ENCODE measurements at regions not wholly inside any gene's neighbourhood (a gene's known extent, or its start where the extent isn't known, plus 50 kb on each side); places are given as distances from the start of the nearest gene placed in this dataset.

- no peak overlapping the region for H3K4me2 ChIP-seq (ENCODE audit: insufficient read depth in 1 of 2, low read depth in 2 of 2, low read length in 2 of 2)
- ChIA-PET POLR2A (ENCODE audit: partially characterized antibody) (no interaction called here), CTCF (ENCODE audit: partially characterized antibody) (interaction anchor here (0.7 to 0.9 kb wide), 3 partner anchors 71 to 168 kb away, joined by 3 read pairs; no protein-coding TSS in a partner anchor)
- no peak overlapping the region for H3K27ac ChIP-seq (ENCODE audit: low read depth, low read length)
- H2BK12ac ChIP-seq (ENCODE audit: low read depth, low read length): no peak overlapping the region
- H2AK5ac ChIP-seq (ENCODE audit: low read depth, low read length): no peak overlapping the region
- no peaks in the 10 kb centered on the region for H3K23me2 ChIP-seq (ENCODE audit: low read depth, low read length)
- no peak overlapping the region for H3K9ac ChIP-seq (replicated peaks in 1 of 4; ENCODE audit: extremely low read depth in 1 of 4, low read depth in 3 of 4, low read length in 3 of 4)
- H4K20me1 ChIP-seq (replicated peaks in 1 of 2; ENCODE audit: control insufficient read depth in 1 of 2, insufficient read depth in 2 of 2, low read length in 2 of 2): no peaks in the 10 kb centered on the region
- no peak overlapping the region for H3K4ac ChIP-seq (replicated peaks; ENCODE audit: insufficient read length, low read depth, low read length)
- WGBS, 2 experiments (ENCODE audit: extremely low coverage in 1 of 2, insufficient coverage in 1 of 2, insufficient read length in 1 of 2, insufficient replicate concordance in 2 of 2, low coverage in 1 of 2, low lambda C conversion rate in 2 of 2, missing lambda C conversion rate in 1 of 2): 75% methylated on average over 5 of the region's 5 CpGs; no CpG with 5 or more reads in 1 of the 2 experiments
- no peak overlapping the region for H3K56ac ChIP-seq (replicated peaks; ENCODE audit: insufficient read length, low read depth, low read length)
- DNase-seq (ENCODE audit: low read depth in 1 of 2, low spot score in 2 of 2) (no peak), FAIRE-seq (no peak)
- H4K8ac ChIP-seq (ENCODE audit: extremely low read depth, insufficient read depth, low read length): no peak overlapping the region
- no peak overlapping the region for H2BK120ac ChIP-seq (replicated peaks; ENCODE audit: low read depth, low read length)
- H2BK5ac ChIP-seq (ENCODE audit: low read depth, low read length): no peak overlapping the region
- H3K4me3 ChIP-seq (ENCODE audit: extremely low read depth in 1 of 4, insufficient read depth in 2 of 4, low read depth in 3 of 4, low read length in 4 of 4): no peak overlapping the region
- H3K14ac ChIP-seq (ENCODE audit: insufficient read length): no peak overlapping the region
- H3K36me3 ChIP-seq (ENCODE audit: control insufficient read depth in 2 of 4, insufficient read depth in 4 of 4, low read length in 3 of 4): no peaks in the 10 kb centered on the region
- H2BK20ac ChIP-seq (ENCODE audit: low read length): no peak overlapping the region
- no peaks in the 10 kb centered on the region for H3K9me3 ChIP-seq (ENCODE audit: insufficient read depth in 2 of 2, low read depth in 1 of 2, low read length in 1 of 2)
- no peaks in the 10 kb centered on the region; a peak in 1 of 7 replicates for H3K4me1 ChIP-seq (replicated peaks in 1 of 4; ENCODE audit: control insufficient read depth in 3 of 4, insufficient read depth in 4 of 4, low read length in 3 of 4)
- H3K79me2 ChIP-seq (ENCODE audit: control insufficient read depth in 1 of 2, insufficient read depth in 2 of 2, low read length in 2 of 2): no peaks in the 10 kb centered on the region
- no peak overlapping the region for H4K91ac ChIP-seq (replicated peaks; ENCODE audit: insufficient read length, low read length)
- no peak overlapping the region for H3K23ac ChIP-seq (ENCODE audit: insufficient read length)
- H2BK15ac ChIP-seq (ENCODE audit: low read length): no peak overlapping the region
- no peaks in the 10 kb centered on the region for H3K27me3 ChIP-seq (replicated peaks in 1 of 4; ENCODE audit: control insufficient read depth in 3 of 4, extremely low read depth in 1 of 4, insufficient read depth in 3 of 4, low read length in 3 of 4)
- no peak overlapping the region for H3K18ac ChIP-seq (ENCODE audit: extremely low read depth, low read length)
- no peak overlapping the region for H4K5ac ChIP-seq (ENCODE audit: insufficient read length, low read depth, low read length)
- H3K79me1 ChIP-seq (ENCODE audit: low read depth, low read length): no peaks in the 10 kb centered on the region
- no peak overlapping the region for H2AFZ ChIP-seq (ENCODE audit: low read length)
- TF ChIP-seq YY1 (IDR thresholded peaks at IDR 0.05; ENCODE audit: low read depth, low read length) (no peak), SAP30 (IDR thresholded peaks at IDR 0.05; ENCODE audit: insufficient read depth, insufficient replicate concordance, low read length) (no peak), MAFK (IDR thresholded peaks at IDR 0.05; ENCODE audit: low read depth, low read length) (no peak), CEBPB (IDR thresholded peaks at IDR 0.05; ENCODE audit: low read depth, low read length) (no peak), JUND (IDR thresholded peaks at IDR 0.05; ENCODE audit: low read length) (no peak), RFX5 (IDR thresholded peaks at IDR 0.05; ENCODE audit: borderline replicate concordance, low read depth, low read length) (no peak), SIX5 (IDR thresholded peaks at IDR 0.05; ENCODE audit: low read depth, low read length) (no peak), BACH1 (IDR thresholded peaks at IDR 0.05; ENCODE audit: low read length) (no peak), CTCF (IDR thresholded peaks at IDR 0.05; ENCODE audit: control extremely low read depth in 1 of 3, insufficient read depth in 1 of 3, low read depth in 1 of 3, low read length in 3 of 3) (no peak), GTF2F1 (IDR thresholded peaks at IDR 0.05; ENCODE audit: borderline replicate concordance, low read depth, low read length) (no peak), ASH2L (IDR thresholded peaks at IDR 0.05; ENCODE audit: low read length) (no peak)
- TF ChIP-seq, protein P1, sequence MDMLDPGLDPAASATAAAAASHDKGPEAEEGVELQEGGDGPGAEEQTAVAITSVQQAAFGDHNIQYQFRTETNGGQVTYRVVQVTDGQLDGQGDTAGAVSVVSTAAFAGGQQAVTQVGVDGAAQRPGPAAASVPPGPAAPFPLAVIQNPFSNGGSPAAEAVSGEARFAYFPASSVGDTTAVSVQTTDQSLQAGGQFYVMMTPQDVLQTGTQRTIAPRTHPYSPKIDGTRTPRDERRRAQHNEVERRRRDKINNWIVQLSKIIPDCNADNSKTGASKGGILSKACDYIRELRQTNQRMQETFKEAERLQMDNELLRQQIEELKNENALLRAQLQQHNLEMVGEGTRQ (IDR thresholded peaks at IDR 0.05; ENCODE audit: low read length): no peak
Measured at GRCh38 chr20:22515264-22515663, 69.1 kb downstream of the FOXA2 start.

All from H1 (cell line).